ENCODE measurements at regions not wholly inside any gene's neighbourhood (a gene's known extent, or its start where the extent isn't known, plus 50 kb on each side); places are given as distances from the start of the nearest gene placed in this dataset.

GRCh38 chrX:5163663-5164062, 1065.0 kb downstream of the NLGN4X start:
- no peak for TF ChIP-seq MAX (IDR thresholded peaks at IDR 0.05; ENCODE audit: low read depth, low read length)
- TF ChIP-seq CTCF (IDR thresholded peaks at IDR 0.05; ENCODE audit: low read depth, low read length) = no peak
- TF ChIP-seq POLR2A (IDR thresholded peaks at IDR 0.05; ENCODE audit: extremely low read depth, insufficient read length) = no peak
- TF ChIP-seq MYC (IDR thresholded peaks at IDR 0.05; ENCODE audit: low read depth, low read length) = no peak
